ENCODE measurements at regions not wholly inside any gene's neighbourhood (a gene's known extent, or its start where the extent isn't known, plus 50 kb on each side); places are given as distances from the start of the nearest gene placed in this dataset.

DNA sequence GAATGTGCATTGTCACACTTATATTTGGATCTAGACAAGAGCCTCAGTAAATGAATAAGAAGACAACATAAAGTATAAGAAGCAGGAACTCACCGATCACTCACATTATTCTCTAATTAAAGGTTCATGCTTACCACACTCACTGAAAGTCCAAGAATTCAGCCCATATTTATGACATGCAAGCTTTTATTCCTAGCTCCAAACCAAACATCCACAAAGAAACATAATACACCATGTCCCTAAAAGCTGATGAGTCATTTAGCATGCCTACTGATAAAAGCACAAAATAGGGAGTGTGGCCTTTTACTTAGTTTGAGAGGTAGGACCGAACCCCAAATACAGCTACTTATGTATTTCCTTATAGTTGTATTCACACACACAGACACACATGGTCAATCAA is 1094.6 kb upstream of the CDH2 start:
- no peak for TF ChIP-seq POLR2A (IDR thresholded peaks at IDR 0.05)
- TF ChIP-seq, protein P1, sequence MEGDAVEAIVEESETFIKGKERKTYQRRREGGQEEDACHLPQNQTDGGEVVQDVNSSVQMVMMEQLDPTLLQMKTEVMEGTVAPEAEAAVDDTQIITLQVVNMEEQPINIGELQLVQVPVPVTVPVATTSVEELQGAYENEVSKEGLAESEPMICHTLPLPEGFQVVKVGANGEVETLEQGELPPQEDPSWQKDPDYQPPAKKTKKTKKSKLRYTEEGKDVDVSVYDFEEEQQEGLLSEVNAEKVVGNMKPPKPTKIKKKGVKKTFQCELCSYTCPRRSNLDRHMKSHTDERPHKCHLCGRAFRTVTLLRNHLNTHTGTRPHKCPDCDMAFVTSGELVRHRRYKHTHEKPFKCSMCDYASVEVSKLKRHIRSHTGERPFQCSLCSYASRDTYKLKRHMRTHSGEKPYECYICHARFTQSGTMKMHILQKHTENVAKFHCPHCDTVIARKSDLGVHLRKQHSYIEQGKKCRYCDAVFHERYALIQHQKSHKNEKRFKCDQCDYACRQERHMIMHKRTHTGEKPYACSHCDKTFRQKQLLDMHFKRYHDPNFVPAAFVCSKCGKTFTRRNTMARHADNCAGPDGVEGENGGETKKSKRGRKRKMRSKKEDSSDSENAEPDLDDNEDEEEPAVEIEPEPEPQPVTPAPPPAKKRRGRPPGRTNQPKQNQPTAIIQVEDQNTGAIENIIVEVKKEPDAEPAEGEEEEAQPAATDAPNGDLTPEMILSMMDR (IDR thresholded peaks at IDR 0.05): no peak

Data from heart left ventricle (tissue), 13 donors.